Left kidney (tissue), 1 donor: ENCODE measurements at regions not wholly inside any gene's neighbourhood (a gene's known extent, or its start where the extent isn't known, plus 50 kb on each side); places are given as distances from the start of the nearest gene placed in this dataset.

Source experiments
- DNase-seq: peaks from one replicate; pipeline ENCODE4 v3.0.0-alpha.2; 2013

- DNase-seq: no peak
Observed at GRCh38 chr6:168722397-168722796, 281.4 kb downstream of the SMOC2 start.

GRCh38 chr6:168721571-168721970 is 280.6 kb downstream of the SMOC2 start:
- no peak for DNase-seq

- DNase-seq: no peak
Observed at GRCh38 chr6:168719901-168720300, 278.9 kb downstream of the SMOC2 start.

- DNase-seq: no peak
Observed at GRCh38 chr6:168718821-168719475, 278.0 kb downstream of the SMOC2 start.
